Endothelial cell of umbilical vein (primary cell): ENCODE measurements at regions not wholly inside any gene's neighbourhood (a gene's known extent, or its start where the extent isn't known, plus 50 kb on each side); places are given as distances from the start of the nearest gene placed in this dataset.

ENCODE experiments used
- BruUV-seq: library from RNA; stranded (reverse); fragments of 400-500 nt; replicated peaks from 2 replicates; lab custom pipeline; 2021; lab: Mats Ljungman, UMichigan
- CTCF ChIA-PET: fragments of 300-600, 350-600 bp; sonication (Branson Sonifier 250); formaldehyde crosslinking; loops from one replicate; lab custom pipeline; 2021; ENCODE audit warnings: antibody characterized with exemption, inconsistent platforms; lab: Charles Lee
- POLR2A ChIA-PET: fragments of 300-600, 350-600 bp; sonication (Branson Sonifier 250); formaldehyde crosslinking; loops from one replicate; lab custom pipeline; 2021; ENCODE audit warnings: antibody characterized with exemption, inconsistent platforms; lab: Charles Lee
- DNase-seq: peaks from one replicate; pipeline ENCODE4 v3.0.0-alpha.2; 2011; ENCODE audit warnings: low read depth, low spot score
- FAIRE-seq: peaks from 2 replicates; lab custom pipeline; 2011; peaks lifted over from hg19 to GRCh38; lab: Jason Lieb, UNC
- H2AFZ ChIP-seq: 2 replicates; pipeline ENCODE4 v1.6.0; 2012; ENCODE audit warnings: low read depth, low read length, control low read depth, inconsistent platforms
- H3K27ac ChIP-seq: 2 replicates; pipeline ENCODE4 v1.5.1; 2011; ENCODE audit warnings: low read depth, mild to moderate bottlenecking, control low read depth, low read length, moderate library complexity; ENCODE audit not compliant: insufficient read depth
- H3K27me3 ChIP-seq, 2 experiments: 2 replicates each; pipeline versions ENCODE4 v1.6.0 to v1.6.1; 2011; ENCODE audit warnings: low read length in 2 of 2, mixed read lengths in 1 of 2; ENCODE audit not compliant: control insufficient read depth in 2 of 2, insufficient read depth in 2 of 2
- H3K36me3 ChIP-seq, 2 experiments: 2 replicates in 1 of 2; 3 replicates in 1 of 2; pipeline ENCODE4 v1.5.1; 2011; ENCODE audit warnings: low read length in 2 of 2, mild to moderate bottlenecking in 1 of 2, moderate library complexity in 1 of 2; ENCODE audit not compliant: control insufficient read depth in 2 of 2, insufficient read depth in 2 of 2; ENCODE audit errors: extremely low read depth in 1 of 2
- H3K4me1 ChIP-seq: 3 replicates; pipeline ENCODE4 v1.5.1; 2011; ENCODE audit warnings: mild to moderate bottlenecking, low read length; ENCODE audit not compliant: control insufficient read depth, insufficient read depth; ENCODE audit errors: extremely low read depth
- H3K4me2 ChIP-seq: 2 replicates; pipeline ENCODE4 v1.6.1; 2011; ENCODE audit warnings: low read length, control low read depth, mixed read lengths; ENCODE audit not compliant: insufficient read depth
- H3K4me3 ChIP-seq, 3 experiments: fragments of 200-600 bp in 1 of 3; sonication (generic), shearing (Covaris generic) in 1 of 3; replicated peaks in 1 of 3; 2 replicates each; pipeline ENCODE4 v1.5.1; 2011 to 2016; ENCODE audit warnings: control low read depth in 3 of 3, low read length in 3 of 3, mild to moderate bottlenecking in 2 of 3, inconsistent platforms in 1 of 3, low read depth in 1 of 3, moderate library complexity in 1 of 3; ENCODE audit not compliant: insufficient read depth in 1 of 3
- H3K79me2 ChIP-seq: 2 replicates; pipeline ENCODE4 v1.6.0; 2012; ENCODE audit warnings: low read length, inconsistent platforms; ENCODE audit not compliant: control insufficient read depth, insufficient read depth
- H3K9ac ChIP-seq: replicated peaks from 2 replicates; pipeline ENCODE3; 2011; ENCODE audit warnings: low read length, control low read depth; ENCODE audit not compliant: insufficient read depth; ENCODE audit errors: extremely low read depth
- H3K9me1 ChIP-seq: replicated peaks from 3 replicates; pipeline ENCODE4 v1.6.0; 2011; ENCODE audit warnings: mild to moderate bottlenecking, low read length; ENCODE audit not compliant: control insufficient read depth, insufficient read depth; ENCODE audit errors: extremely low read depth
- H3K9me3 ChIP-seq: replicated peaks from 2 replicates; pipeline ENCODE4 v1.5.1; 2012; ENCODE audit warnings: low read length, inconsistent platforms; ENCODE audit not compliant: control insufficient read depth, insufficient read depth
- H4K20me1 ChIP-seq: replicated peaks from 2 replicates; pipeline ENCODE3; 2011; ENCODE audit warnings: mild to moderate bottlenecking, low read length; ENCODE audit not compliant: control insufficient read depth, insufficient read depth; ENCODE audit errors: extremely low read depth
- EZH2 ChIP-seq: IDR thresholded peaks from 2 replicates; pipeline ENCODE4 v1.6.1; 2012; ENCODE audit warnings: borderline replicate concordance, low read depth, mild to moderate bottlenecking, moderate library complexity, low read length, inconsistent platforms; ENCODE audit not compliant: severe bottlenecking
- FOS ChIP-seq: IDR thresholded peaks from 2 replicates; pipeline ENCODE4 v1.6.1; 2011; ENCODE audit warnings: mild to moderate bottlenecking, low read length, moderate library complexity, borderline replicate concordance; ENCODE audit not compliant: insufficient read depth
- GATA2 ChIP-seq: IDR thresholded peaks from 2 replicates; pipeline ENCODE4 v1.7.0; 2011; ENCODE audit warnings: low read depth, mild to moderate bottlenecking, moderate library complexity, mixed read lengths, low read length; ENCODE audit not compliant: insufficient read length, insufficient read depth
- JUN ChIP-seq: IDR thresholded peaks from 2 replicates; pipeline ENCODE4 v1.6.1; 2011; ENCODE audit warnings: borderline replicate concordance, low read depth; ENCODE audit not compliant: insufficient read length, insufficient read depth
- MYC ChIP-seq: IDR thresholded peaks from one replicate; pipeline ENCODE4 v1.6.1; 2011; ENCODE audit warnings: mild to moderate bottlenecking, low read depth, low read length
- POLR2A ChIP-seq: IDR thresholded peaks from 2 replicates; pipeline ENCODE4 v1.6.1; 2012; ENCODE audit warnings: low read depth, mild to moderate bottlenecking, control low read depth, low read length
- POLR2AphosphoS5 ChIP-seq: IDR thresholded peaks from 2 replicates; pipeline ENCODE4 v1.6.1; 2012; ENCODE audit warnings: low read depth, mild to moderate bottlenecking, control low read depth, low read length, moderate library complexity; ENCODE audit not compliant: insufficient read depth
- dilution Hi-C: fragments of 300-500 bp; cut with MboI; formaldehyde crosslinking; loops from one replicate; pipeline ENCODE4 v1.15.0; 2019; ENCODE audit warnings: low sequenced_read_pairs; ENCODE audit not compliant: extremely low pct_ligation_motif_present
- intact Hi-C: fragments of 100-400 bp; cut with micrococcal nuclease; formaldehyde crosslinking; loops from one replicate; pipeline ENCODE4 v1.10.0; 2022
- TF ChIP-seq, protein P1 (sequence below), 2 donors: IDR thresholded peaks; 1 replicate in 1 of 2; 2 replicates in 1 of 2; pipeline ENCODE4 v1.5.1; 2011; ENCODE audit warnings: low read length in 2 of 2, mild to moderate bottlenecking in 2 of 2, moderate library complexity in 2 of 2, control low read depth in 1 of 2, inconsistent platforms in 1 of 2, low read depth in 1 of 2; ENCODE audit not compliant: insufficient read depth in 1 of 2; ENCODE audit errors: extremely low read depth in 1 of 2
- TF ChIP-seq, protein P2 (sequence below): IDR thresholded peaks from 2 replicates; pipeline ENCODE4 v1.6.1; 2011; ENCODE audit not compliant: insufficient read depth, insufficient read length

DNA sequence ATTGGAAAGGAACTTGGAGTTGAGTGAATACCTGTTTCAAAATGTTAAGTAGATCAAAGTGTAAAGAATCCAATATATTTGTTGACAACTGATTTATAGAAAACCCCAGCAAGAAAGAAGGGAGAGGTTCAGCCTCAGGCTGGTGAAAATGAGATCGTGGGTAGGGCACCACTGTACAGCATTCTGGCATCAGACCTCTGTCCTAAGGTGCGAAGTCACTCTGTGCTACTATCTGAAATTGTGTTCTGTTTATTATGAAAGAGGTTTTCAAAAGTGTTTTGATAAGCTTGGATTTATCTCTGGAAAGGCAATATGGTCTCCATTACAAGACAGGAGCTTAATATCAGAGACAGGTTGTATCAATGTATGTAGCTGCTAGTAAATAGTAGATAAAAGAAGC lies 80.5 kb upstream of the MAP4K3 start:
- peak overlapping the region; percentile 61 for H3K9ac ChIP-seq
- H3K4me1 ChIP-seq: peaks cover 50% of the 10 kb centered on the region
- dilution Hi-C loops: no loop called here
- no peaks in the 10 kb centered on the region for H3K9me1 ChIP-seq
- TF ChIP-seq POLR2AphosphoS5 (no peak), GATA2 (no peak), POLR2A (no peak), EZH2 (no peak), MYC (no peak), FOS (no peak)
- TF ChIP-seq, protein P1, sequence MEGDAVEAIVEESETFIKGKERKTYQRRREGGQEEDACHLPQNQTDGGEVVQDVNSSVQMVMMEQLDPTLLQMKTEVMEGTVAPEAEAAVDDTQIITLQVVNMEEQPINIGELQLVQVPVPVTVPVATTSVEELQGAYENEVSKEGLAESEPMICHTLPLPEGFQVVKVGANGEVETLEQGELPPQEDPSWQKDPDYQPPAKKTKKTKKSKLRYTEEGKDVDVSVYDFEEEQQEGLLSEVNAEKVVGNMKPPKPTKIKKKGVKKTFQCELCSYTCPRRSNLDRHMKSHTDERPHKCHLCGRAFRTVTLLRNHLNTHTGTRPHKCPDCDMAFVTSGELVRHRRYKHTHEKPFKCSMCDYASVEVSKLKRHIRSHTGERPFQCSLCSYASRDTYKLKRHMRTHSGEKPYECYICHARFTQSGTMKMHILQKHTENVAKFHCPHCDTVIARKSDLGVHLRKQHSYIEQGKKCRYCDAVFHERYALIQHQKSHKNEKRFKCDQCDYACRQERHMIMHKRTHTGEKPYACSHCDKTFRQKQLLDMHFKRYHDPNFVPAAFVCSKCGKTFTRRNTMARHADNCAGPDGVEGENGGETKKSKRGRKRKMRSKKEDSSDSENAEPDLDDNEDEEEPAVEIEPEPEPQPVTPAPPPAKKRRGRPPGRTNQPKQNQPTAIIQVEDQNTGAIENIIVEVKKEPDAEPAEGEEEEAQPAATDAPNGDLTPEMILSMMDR (IDR thresholded peaks at IDR 0.05; ENCODE audit: extremely low read depth in 1 of 2, insufficient read depth in 1 of 2, low read depth in 1 of 2, low read length in 2 of 2): no peak
- intact Hi-C loops: no loop called here
- no peak overlapping the region for H2AFZ ChIP-seq
- H4K20me1 ChIP-seq: no peaks in the 10 kb centered on the region
- POLR2A ChIA-PET: no interaction called here
- no peak for FAIRE-seq
- peak overlapping the region; percentile 91 for H3K27ac ChIP-seq
- no peaks in the 10 kb centered on the region for H3K79me2 ChIP-seq
- H3K4me2 ChIP-seq: peak overlapping the region; percentile 65
- H3K36me3 ChIP-seq: no peaks in the 10 kb centered on the region
- no peak overlapping the region for H3K4me3 ChIP-seq
- no TSS peak for BruUV-seq
- H3K27me3 ChIP-seq: no peaks in the 10 kb centered on the region
- CTCF ChIA-PET: interaction anchor here (1.1 to 8.0 kb wide), 5 partner anchors 32 to 212 kb away, joined by 4 to 73 read pairs (median 32); no protein-coding TSS in a partner anchor
- H3K9me3 ChIP-seq: peaks cover 2% of the 10 kb centered on the region
- DNase-seq: no peak

DNA sequence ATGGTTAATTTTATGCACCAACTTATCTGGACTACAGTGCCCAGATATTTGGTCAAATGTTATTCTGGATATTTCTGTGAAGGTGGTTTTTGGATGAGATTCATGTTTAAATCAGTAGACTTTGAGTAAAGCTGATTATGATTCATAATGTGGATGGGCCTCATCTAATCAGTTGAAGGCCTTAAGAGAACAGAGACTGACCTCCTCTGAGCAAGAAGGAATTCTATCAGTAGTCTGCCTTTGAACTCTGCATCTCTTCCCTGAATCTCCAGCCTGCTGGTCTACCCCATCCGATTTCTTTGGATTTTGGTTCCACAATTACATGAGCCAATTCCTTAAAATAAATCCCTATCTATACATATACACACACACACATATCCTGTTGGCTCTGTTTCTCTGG lies 82.8 kb upstream of the MAP4K3 start:
- CTCF ChIA-PET: no interaction called here
- BruUV-seq: no TSS peak

More for the DNA sequence above, 82.8 kb upstream of the MAP4K3 start:
- Histone ChIP-seq H2AFZ (no peak overlapping the region), H3K9me3 (peaks cover 2% of the 10 kb centered on the region), H3K4me3 (no peak overlapping the region), H3K27me3 (no peaks in the 10 kb centered on the region), H3K9ac (no peak overlapping the region), H3K4me1 (peaks cover 44% of the 10 kb centered on the region), H3K36me3 (no peaks in the 10 kb centered on the region), H4K20me1 (no peaks in the 10 kb centered on the region), H3K4me2 (no peak overlapping the region), H3K79me2 (no peaks in the 10 kb centered on the region), H3K27ac (no peak overlapping the region), H3K9me1 (no peaks in the 10 kb centered on the region)
- FAIRE-seq (no peak), DNase-seq (no peak)
- TF ChIP-seq POLR2A: no peak
- TF ChIP-seq EZH2: no peak
- TF ChIP-seq, protein P2, sequence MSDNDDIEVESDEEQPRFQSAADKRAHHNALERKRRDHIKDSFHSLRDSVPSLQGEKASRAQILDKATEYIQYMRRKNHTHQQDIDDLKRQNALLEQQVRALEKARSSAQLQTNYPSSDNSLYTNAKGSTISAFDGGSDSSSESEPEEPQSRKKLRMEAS: no peak
- TF ChIP-seq POLR2AphosphoS5: no peak
- TF ChIP-seq, protein P1 (IDR thresholded peaks at IDR 0.05; ENCODE audit: extremely low read depth in 1 of 2, insufficient read depth in 1 of 2, low read depth in 1 of 2, low read length in 2 of 2): no peak
- TF ChIP-seq JUN: no peak
- TF ChIP-seq MYC: no peak
- TF ChIP-seq GATA2: no peak
- TF ChIP-seq FOS: no peak
- POLR2A ChIA-PET: no interaction called here
- intact Hi-C loops: no loop called here
- dilution Hi-C loops: no loop called here
